ENCODE measurements at regions not wholly inside any gene's neighbourhood (a gene's known extent, or its start where the extent isn't known, plus 50 kb on each side); places are given as distances from the start of the nearest gene placed in this dataset.

- TF ChIP-seq CTCF (IDR thresholded peaks at IDR 0.05) (no peak), POLR2A (IDR thresholded peaks at IDR 0.05) (no peak)
Measured at GRCh38 chr11:104588970-104589369, 309.3 kb downstream of the CASP12 start.
